NCI-H510A (cell line): ENCODE measurements at regions not wholly inside any gene's neighbourhood (a gene's known extent, or its start where the extent isn't known, plus 50 kb on each side); places are given as distances from the start of the nearest gene placed in this dataset.
"Not testable (repeated sequence)": the region's sequence is repeated elsewhere in the genome, so short reads cannot be mapped to it uniquely, and the experiment has no call there.

ENCODE experiments used
- DNase-seq: peaks from one replicate; lab custom pipeline; 2025; lab: John Stamatoyannopoulos, UW

GRCh38 chr7:52584041-52584440, 451.4 kb upstream of the POM121L12 start:
- no peak for DNase-seq

GRCh38 chr7:52573141-52573540, 462.3 kb upstream of the POM121L12 start:
- not testable (repeated sequence) for DNase-seq

GRCh38 chr7:52571026-52571425, 464.4 kb upstream of the POM121L12 start:
- DNase-seq, result no peak

GRCh38 chr7:52569151-52569550, 466.3 kb upstream of the POM121L12 start:
- no peak for DNase-seq

- no peak for DNase-seq
Measured at GRCh38 chr7:52565974-52566373, 469.5 kb upstream of the POM121L12 start.

GRCh38 chr7:52555805-52556204, 479.6 kb upstream of the POM121L12 start:
- DNase-seq, result no peak

- no peak for DNase-seq
Measured at GRCh38 chr7:52547308-52547910, 488.0 kb upstream of the POM121L12 start.

- not testable (repeated sequence) for DNase-seq
Measured at GRCh38 chr7:52541198-52541765, 494.2 kb upstream of the POM121L12 start.

- DNase-seq, result no peak
Measured at GRCh38 chr7:52540041-52540440, 495.4 kb upstream of the POM121L12 start.

- DNase-seq, result no peak
Measured at GRCh38 chr7:52539414-52539813, 496.0 kb upstream of the POM121L12 start.

- no peak for DNase-seq
Measured at GRCh38 chr7:52537051-52537450, 498.4 kb upstream of the POM121L12 start.

GRCh38 chr7:52525772-52526341, 509.6 kb upstream of the POM121L12 start:
- no peak for DNase-seq

GRCh38 chr7:52518869-52519268, 516.6 kb upstream of the POM121L12 start:
- DNase-seq, result no peak

- no peak for DNase-seq
Measured at GRCh38 chr7:52512656-52513055, 522.8 kb upstream of the POM121L12 start.

- DNase-seq, result no peak
Measured at GRCh38 chr7:52507546-52508255, 527.7 kb upstream of the POM121L12 start.

- DNase-seq, result no peak
Measured at GRCh38 chr7:52506325-52506724, 529.1 kb upstream of the POM121L12 start.

- DNase-seq, result no peak
Measured at GRCh38 chr7:52504561-52504960, 530.9 kb upstream of the POM121L12 start.

GRCh38 chr7:52502281-52502680, 533.2 kb upstream of the POM121L12 start:
- DNase-seq, result no peak

- DNase-seq, result no peak
Measured at GRCh38 chr7:52501696-52502095, 533.7 kb upstream of the POM121L12 start.

GRCh38 chr7:52500841-52501240, 534.6 kb upstream of the POM121L12 start:
- no peak for DNase-seq

GRCh38 chr7:52498366-52498765, 537.1 kb upstream of the POM121L12 start:
- no peak for DNase-seq

GRCh38 chr7:52486267-52486666, 549.2 kb upstream of the POM121L12 start:
- DNase-seq, result no peak

GRCh38 chr7:52482076-52482475, 553.4 kb upstream of the POM121L12 start:
- DNase-seq, result no peak
